Neural cell (in vitro differentiated cells): ENCODE measurements at regions not wholly inside any gene's neighbourhood (a gene's known extent, or its start where the extent isn't known, plus 50 kb on each side); places are given as distances from the start of the nearest gene placed in this dataset.

Experiments used
- H2AFZ ChIP-seq: fragments of 200-600, 300-800 bp; sonication (generic), shearing (Covaris generic); 2 replicates; pipeline ENCODE4 v1.6.0; 2014; ENCODE audit warnings: low read depth, mild to moderate bottlenecking, antibody characterized with exemption, low read length, moderate library complexity
- H3F3A ChIP-seq: fragments of 200-600 bp; shearing (Covaris generic); 2 replicates; pipeline ENCODE4 v1.6.1; 2016; ENCODE audit warnings: mild to moderate bottlenecking, moderate library complexity, mixed read lengths, antibody characterized with exemption, low read length; ENCODE audit not compliant: insufficient read depth, poor library complexity, severe bottlenecking
- H3K27ac ChIP-seq: fragments of 200-600, 300-800 bp; sonication (generic), shearing (Covaris generic); 2 replicates; pipeline ENCODE4 v1.5.1; 2014; ENCODE audit warnings: mild to moderate bottlenecking, low read length, moderate library complexity
- H3K27me3 ChIP-seq: fragments of 300-800, 200-600 bp; sonication (generic), shearing (Covaris generic); 2 replicates; pipeline ENCODE4 v1.6.0; 2014; ENCODE audit warnings: mild to moderate bottlenecking, low read depth, low read length, moderate library complexity; ENCODE audit not compliant: insufficient read depth
- H3K36me3 ChIP-seq: fragments of 300-800, 200-600 bp; sonication (generic), shearing (Covaris generic); 2 replicates; pipeline ENCODE4 v1.5.1; 2014; ENCODE audit warnings: mild to moderate bottlenecking, antibody characterized with exemption, low read length, moderate library complexity; ENCODE audit not compliant: insufficient read depth
- H3K4me2 ChIP-seq: fragments of 300-800, 200-600 bp; sonication (generic), shearing (Covaris generic); 2 replicates; pipeline ENCODE4 v1.6.0; 2014; ENCODE audit warnings: mild to moderate bottlenecking, low read length
- H3K4me3 ChIP-seq: fragments of 300-800, 200-600 bp; sonication (generic), shearing (Covaris generic); 2 replicates; pipeline ENCODE4 v1.5.1; 2014; ENCODE audit warnings: mild to moderate bottlenecking, low read length, moderate library complexity
- H3K79me2 ChIP-seq: fragments of 200-600 bp; shearing (Covaris generic); replicated peaks from 2 replicates; pipeline ENCODE4 v1.6.0; 2014; ENCODE audit warnings: mild to moderate bottlenecking, low read length, moderate library complexity; ENCODE audit not compliant: insufficient read depth
- H3K9ac ChIP-seq: fragments of 300-800, 200-600 bp; sonication (generic), shearing (Covaris generic); 2 replicates; pipeline ENCODE4 v1.6.1; 2016; ENCODE audit warnings: mild to moderate bottlenecking, low read length, mixed read lengths
- H3K9me2 ChIP-seq: fragments of 200-600 bp; shearing (Covaris generic); 2 replicates; pipeline ENCODE4 v1.6.1; 2016; ENCODE audit warnings: mild to moderate bottlenecking, low read length, mixed read lengths; ENCODE audit not compliant: insufficient read depth
- H3K9me3 ChIP-seq: fragments of 200-600, 300-800 bp; sonication (generic), shearing (Covaris generic); 2 replicates; pipeline ENCODE4 v1.6.1; 2016; ENCODE audit warnings: mild to moderate bottlenecking, mixed run types, low read length, moderate library complexity, mixed read lengths
- H4K20me1 ChIP-seq: fragments of 200-600 bp; shearing (Covaris generic); 2 replicates; pipeline ENCODE4 v1.6.1; 2016; ENCODE audit warnings: mild to moderate bottlenecking, mixed run types; ENCODE audit not compliant: insufficient read depth
- CTCF ChIP-seq: fragments of 450-650 bp; IDR thresholded peaks from 2 replicates; pipeline ENCODE4 v1.5.1; 2014; ENCODE audit warnings: antibody characterized with exemption, mild to moderate bottlenecking, moderate library complexity; ENCODE audit not compliant: poor library complexity, severe bottlenecking
- EP300 ChIP-seq: fragments of 450-650 bp; conservative IDR thresholded peaks from 2 replicates; pipeline ENCODE4 v1.6.1; 2014; ENCODE audit warnings: antibody characterized with exemption, mild to moderate bottlenecking, moderate library complexity; ENCODE audit not compliant: poor library complexity, severe bottlenecking
- EZH2 ChIP-seq: fragments of 200-600, 300-800 bp; shearing (Covaris generic), sonication (generic); IDR thresholded peaks from 2 replicates; pipeline ENCODE4 v1.6.1; 2014; ENCODE audit warnings: antibody characterized with exemption, low read length, borderline replicate concordance, mild to moderate bottlenecking; ENCODE audit not compliant: insufficient read depth, poor library complexity, severe bottlenecking
- MXI1 ChIP-seq: fragments of 450-650 bp; conservative IDR thresholded peaks from 2 replicates; pipeline ENCODE4 v1.6.1; 2014; ENCODE audit warnings: antibody characterized with exemption, mild to moderate bottlenecking; ENCODE audit not compliant: poor library complexity, severe bottlenecking
- POLR2AphosphoS5 ChIP-seq: IDR thresholded peaks from 2 replicates; pipeline ENCODE4 v1.6.1; 2012
- RAD21 ChIP-seq: fragments of 450-650 bp; conservative IDR thresholded peaks from 2 replicates; pipeline ENCODE4 v1.6.1; 2014; ENCODE audit warnings: antibody characterized with exemption, mild to moderate bottlenecking, moderate library complexity
- REST ChIP-seq: IDR thresholded peaks from 2 replicates; pipeline ENCODE4 v1.6.1; 2012; ENCODE audit warnings: borderline replicate concordance
- SMC3 ChIP-seq: fragments of 450-650 bp; conservative IDR thresholded peaks from 2 replicates; pipeline ENCODE4 v1.6.1; 2014; ENCODE audit warnings: antibody characterized with exemption, mild to moderate bottlenecking, moderate library complexity; ENCODE audit not compliant: poor library complexity
- TAF1 ChIP-seq: IDR thresholded peaks from 2 replicates; pipeline ENCODE4 v1.6.1; 2012; ENCODE audit warnings: low read depth

- peak; percentile 32 for TF ChIP-seq SMC3
- peak; percentile 8 for TF ChIP-seq POLR2AphosphoS5
- TF ChIP-seq EZH2 = no peak
- Histone ChIP-seq H3K9me3 (no peaks in the 10 kb centered on the region), H3K27ac (no peak overlapping the region), H3K79me2 (no peaks in the 10 kb centered on the region), H2AFZ (no peak overlapping the region), H3K4me3 (peak overlapping the region; percentile 69), H3K36me3 (no peaks in the 10 kb centered on the region), H4K20me1 (no peaks in the 10 kb centered on the region), H3K27me3 (peaks cover 27% of the 10 kb centered on the region), H3K9ac (peak overlapping the region; percentile 44), H3K9me2 (no peaks in the 10 kb centered on the region), H3F3A (no peaks in the 10 kb centered on the region), H3K4me2 (peak overlapping the region; percentile 76)
These were observed 192.8 kb downstream of the PRDM2 start for GRCh38 chr1:13892671-13893325.

GRCh38 chr1:13893409-13893821 lies 193.4 kb downstream of the PRDM2 start:
- Histone ChIP-seq H4K20me1 (no peaks in the 10 kb centered on the region), H2AFZ (no peak overlapping the region), H3K9me2 (no peaks in the 10 kb centered on the region), H3K79me2 (no peaks in the 10 kb centered on the region), H3K4me2 (peak overlapping the region; percentile 76), H3K9ac (peak overlapping the region; percentile 44), H3K9me3 (no peaks in the 10 kb centered on the region), H3K27ac (no peak overlapping the region), H3K4me3 (peak overlapping the region; percentile 69), H3F3A (no peaks in the 10 kb centered on the region), H3K27me3 (peaks cover 27% of the 10 kb centered on the region), H3K36me3 (no peaks in the 10 kb centered on the region)
- TF ChIP-seq EZH2 = no peak
- no peak for TF ChIP-seq SMC3
- no peak for TF ChIP-seq RAD21
- TF ChIP-seq TAF1 = no peak
- no peak for TF ChIP-seq EP300
- TF ChIP-seq MXI1 = no peak
- no peak for TF ChIP-seq REST
- no peak for TF ChIP-seq POLR2AphosphoS5
- no peak for TF ChIP-seq CTCF
